WTC11 (cell line): ENCODE measurements at regions not wholly inside any gene's neighbourhood (a gene's known extent, or its start where the extent isn't known, plus 50 kb on each side); places are given as distances from the start of the nearest gene placed in this dataset.

Source experiments
- ESRRA ChIP-seq: sonication (generic); formaldehyde crosslinking; IDR thresholded peaks from 2 replicates; pipeline ENCODE4 v1.8.1; 2022; ENCODE audit warnings: mild to moderate bottlenecking, missing genetic modification reagents, borderline replicate concordance
- FOXJ3 ChIP-seq: sonication (generic); formaldehyde crosslinking; IDR thresholded peaks from 2 replicates; pipeline ENCODE4 v1.9.0; 2021; ENCODE audit warnings: missing genetic modification reagents, mild to moderate bottlenecking, borderline replicate concordance
- KAT7 ChIP-seq: sonication (generic); formaldehyde crosslinking; IDR thresholded peaks from 2 replicates; pipeline ENCODE4 v1.8.1; 2023; ENCODE audit warnings: missing genetic modification reagents, mild to moderate bottlenecking, borderline replicate concordance
- SMAD4 ChIP-seq: sonication (generic); formaldehyde crosslinking; IDR thresholded peaks from 2 replicates; pipeline ENCODE4 v1.8.0; 2022; ENCODE audit warnings: mild to moderate bottlenecking, missing genetic modification reagents
- TP53 ChIP-seq: sonication (generic); formaldehyde crosslinking; IDR thresholded peaks from 2 replicates; pipeline ENCODE4 v1.8.1; 2023; ENCODE audit warnings: mild to moderate bottlenecking, missing genetic modification reagents
- ZNF263 ChIP-seq: sonication (generic); formaldehyde crosslinking; IDR thresholded peaks from 2 replicates; pipeline ENCODE4 v1.8.1; 2022; ENCODE audit warnings: low read depth, mild to moderate bottlenecking, moderate library complexity, missing genetic modification reagents
- ZNF317 ChIP-seq: sonication (generic); formaldehyde crosslinking; IDR thresholded peaks from 2 replicates; pipeline ENCODE4 v1.8.1; 2023; ENCODE audit warnings: low read depth, mild to moderate bottlenecking, moderate library complexity, missing genetic modification reagents, borderline replicate concordance
- TF ChIP-seq, protein P1 (sequence below): sonication (generic); formaldehyde crosslinking; IDR thresholded peaks from 2 replicates; pipeline ENCODE4 v1.8.1; 2023; ENCODE audit warnings: mild to moderate bottlenecking, missing genetic modification reagents, borderline replicate concordance
- TF ChIP-seq, protein P2 (sequence below): fragments of 200-600 bp; IDR thresholded peaks from 2 replicates; pipeline ENCODE4 v1.8.0; 2022; ENCODE audit warnings: antibody characterized with exemption
- TF ChIP-seq, protein P3 (sequence below): sonication (generic); formaldehyde crosslinking; IDR thresholded peaks from 2 replicates; pipeline ENCODE4 v1.8.0; 2023; ENCODE audit warnings: missing genetic modification reagents
- TF ChIP-seq, protein P4 (sequence below): sonication (generic); formaldehyde crosslinking; IDR thresholded peaks from 2 replicates; pipeline ENCODE4 v1.8.1; 2022; ENCODE audit warnings: low read depth, mild to moderate bottlenecking, moderate library complexity, missing genetic modification reagents, borderline replicate concordance
- TF ChIP-seq, protein P5 (sequence below): sonication (generic); formaldehyde crosslinking; IDR thresholded peaks from 2 replicates; pipeline ENCODE4 v1.8.0; 2023; ENCODE audit warnings: mild to moderate bottlenecking, missing genetic modification reagents
- TF ChIP-seq, protein P6 (sequence below): sonication (generic); formaldehyde crosslinking; conservative IDR thresholded peaks from 2 replicates; pipeline ENCODE4 v1.8.1; 2022; ENCODE audit warnings: mild to moderate bottlenecking, missing genetic modification reagents
- TF ChIP-seq, protein P7 (sequence below): sonication (generic); formaldehyde crosslinking; IDR thresholded peaks from 2 replicates; pipeline ENCODE4 v1.8.0; 2022; ENCODE audit warnings: mild to moderate bottlenecking, missing genetic modification reagents

DNA sequence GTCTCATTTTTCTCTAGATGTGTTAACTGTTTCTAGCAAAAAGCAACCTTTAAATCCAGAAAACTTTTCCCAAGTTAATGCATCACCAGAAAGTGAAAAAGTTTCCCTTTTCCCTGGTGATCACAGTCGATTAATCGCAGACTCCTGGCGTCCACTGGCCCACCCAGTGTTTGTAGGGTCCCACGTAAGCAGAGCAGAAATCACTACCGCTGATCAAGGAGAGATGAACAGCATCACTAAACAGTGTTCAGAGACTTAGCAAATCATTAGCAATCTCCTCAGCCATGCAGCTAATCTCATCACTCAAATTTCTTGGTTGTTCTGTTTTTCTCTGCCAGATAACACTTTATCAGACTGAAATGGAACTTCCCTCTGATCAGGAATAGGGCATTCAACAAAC lies 184.2 kb downstream of the EFNB2 start:
- TF ChIP-seq ZNF317 (CRISPR knock-in tag) (no peak), SMAD4 (CRISPR knock-in tag) (no peak), KAT7 (CRISPR knock-in tag) (no peak), FOXJ3 (no peak), TP53 (CRISPR knock-in tag) (no peak), ZNF263 (CRISPR knock-in tag) (no peak), ESRRA (no peak)
- TF ChIP-seq, protein P1, sequence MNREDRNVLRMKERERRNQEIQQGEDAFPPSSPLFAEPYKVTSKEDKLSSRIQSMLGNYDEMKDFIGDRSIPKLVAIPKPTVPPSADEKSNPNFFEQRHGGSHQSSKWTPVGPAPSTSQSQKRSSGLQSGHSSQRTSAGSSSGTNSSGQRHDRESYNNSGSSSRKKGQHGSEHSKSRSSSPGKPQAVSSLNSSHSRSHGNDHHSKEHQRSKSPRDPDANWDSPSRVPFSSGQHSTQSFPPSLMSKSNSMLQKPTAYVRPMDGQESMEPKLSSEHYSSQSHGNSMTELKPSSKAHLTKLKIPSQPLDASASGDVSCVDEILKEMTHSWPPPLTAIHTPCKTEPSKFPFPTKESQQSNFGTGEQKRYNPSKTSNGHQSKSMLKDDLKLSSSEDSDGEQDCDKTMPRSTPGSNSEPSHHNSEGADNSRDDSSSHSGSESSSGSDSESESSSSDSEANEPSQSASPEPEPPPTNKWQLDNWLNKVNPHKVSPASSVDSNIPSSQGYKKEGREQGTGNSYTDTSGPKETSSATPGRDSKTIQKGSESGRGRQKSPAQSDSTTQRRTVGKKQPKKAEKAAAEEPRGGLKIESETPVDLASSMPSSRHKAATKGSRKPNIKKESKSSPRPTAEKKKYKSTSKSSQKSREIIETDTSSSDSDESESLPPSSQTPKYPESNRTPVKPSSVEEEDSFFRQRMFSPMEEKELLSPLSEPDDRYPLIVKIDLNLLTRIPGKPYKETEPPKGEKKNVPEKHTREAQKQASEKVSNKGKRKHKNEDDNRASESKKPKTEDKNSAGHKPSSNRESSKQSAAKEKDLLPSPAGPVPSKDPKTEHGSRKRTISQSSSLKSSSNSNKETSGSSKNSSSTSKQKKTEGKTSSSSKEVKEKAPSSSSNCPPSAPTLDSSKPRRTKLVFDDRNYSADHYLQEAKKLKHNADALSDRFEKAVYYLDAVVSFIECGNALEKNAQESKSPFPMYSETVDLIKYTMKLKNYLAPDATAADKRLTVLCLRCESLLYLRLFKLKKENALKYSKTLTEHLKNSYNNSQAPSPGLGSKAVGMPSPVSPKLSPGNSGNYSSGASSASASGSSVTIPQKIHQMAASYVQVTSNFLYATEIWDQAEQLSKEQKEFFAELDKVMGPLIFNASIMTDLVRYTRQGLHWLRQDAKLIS = no peak
- TF ChIP-seq, protein P2, sequence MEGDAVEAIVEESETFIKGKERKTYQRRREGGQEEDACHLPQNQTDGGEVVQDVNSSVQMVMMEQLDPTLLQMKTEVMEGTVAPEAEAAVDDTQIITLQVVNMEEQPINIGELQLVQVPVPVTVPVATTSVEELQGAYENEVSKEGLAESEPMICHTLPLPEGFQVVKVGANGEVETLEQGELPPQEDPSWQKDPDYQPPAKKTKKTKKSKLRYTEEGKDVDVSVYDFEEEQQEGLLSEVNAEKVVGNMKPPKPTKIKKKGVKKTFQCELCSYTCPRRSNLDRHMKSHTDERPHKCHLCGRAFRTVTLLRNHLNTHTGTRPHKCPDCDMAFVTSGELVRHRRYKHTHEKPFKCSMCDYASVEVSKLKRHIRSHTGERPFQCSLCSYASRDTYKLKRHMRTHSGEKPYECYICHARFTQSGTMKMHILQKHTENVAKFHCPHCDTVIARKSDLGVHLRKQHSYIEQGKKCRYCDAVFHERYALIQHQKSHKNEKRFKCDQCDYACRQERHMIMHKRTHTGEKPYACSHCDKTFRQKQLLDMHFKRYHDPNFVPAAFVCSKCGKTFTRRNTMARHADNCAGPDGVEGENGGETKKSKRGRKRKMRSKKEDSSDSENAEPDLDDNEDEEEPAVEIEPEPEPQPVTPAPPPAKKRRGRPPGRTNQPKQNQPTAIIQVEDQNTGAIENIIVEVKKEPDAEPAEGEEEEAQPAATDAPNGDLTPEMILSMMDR = no peak
- TF ChIP-seq, protein P3, sequence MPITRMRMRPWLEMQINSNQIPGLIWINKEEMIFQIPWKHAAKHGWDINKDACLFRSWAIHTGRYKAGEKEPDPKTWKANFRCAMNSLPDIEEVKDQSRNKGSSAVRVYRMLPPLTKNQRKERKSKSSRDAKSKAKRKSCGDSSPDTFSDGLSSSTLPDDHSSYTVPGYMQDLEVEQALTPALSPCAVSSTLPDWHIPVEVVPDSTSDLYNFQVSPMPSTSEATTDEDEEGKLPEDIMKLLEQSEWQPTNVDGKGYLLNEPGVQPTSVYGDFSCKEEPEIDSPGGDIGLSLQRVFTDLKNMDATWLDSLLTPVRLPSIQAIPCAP = no peak
- TF ChIP-seq, protein P4, sequence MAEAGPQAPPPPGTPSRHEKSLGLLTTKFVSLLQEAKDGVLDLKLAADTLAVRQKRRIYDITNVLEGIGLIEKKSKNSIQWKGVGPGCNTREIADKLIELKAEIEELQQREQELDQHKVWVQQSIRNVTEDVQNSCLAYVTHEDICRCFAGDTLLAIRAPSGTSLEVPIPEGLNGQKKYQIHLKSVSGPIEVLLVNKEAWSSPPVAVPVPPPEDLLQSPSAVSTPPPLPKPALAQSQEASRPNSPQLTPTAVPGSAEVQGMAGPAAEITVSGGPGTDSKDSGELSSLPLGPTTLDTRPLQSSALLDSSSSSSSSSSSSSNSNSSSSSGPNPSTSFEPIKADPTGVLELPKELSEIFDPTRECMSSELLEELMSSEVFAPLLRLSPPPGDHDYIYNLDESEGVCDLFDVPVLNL (CRISPR knock-in tag) = no peak
- TF ChIP-seq, protein P5, sequence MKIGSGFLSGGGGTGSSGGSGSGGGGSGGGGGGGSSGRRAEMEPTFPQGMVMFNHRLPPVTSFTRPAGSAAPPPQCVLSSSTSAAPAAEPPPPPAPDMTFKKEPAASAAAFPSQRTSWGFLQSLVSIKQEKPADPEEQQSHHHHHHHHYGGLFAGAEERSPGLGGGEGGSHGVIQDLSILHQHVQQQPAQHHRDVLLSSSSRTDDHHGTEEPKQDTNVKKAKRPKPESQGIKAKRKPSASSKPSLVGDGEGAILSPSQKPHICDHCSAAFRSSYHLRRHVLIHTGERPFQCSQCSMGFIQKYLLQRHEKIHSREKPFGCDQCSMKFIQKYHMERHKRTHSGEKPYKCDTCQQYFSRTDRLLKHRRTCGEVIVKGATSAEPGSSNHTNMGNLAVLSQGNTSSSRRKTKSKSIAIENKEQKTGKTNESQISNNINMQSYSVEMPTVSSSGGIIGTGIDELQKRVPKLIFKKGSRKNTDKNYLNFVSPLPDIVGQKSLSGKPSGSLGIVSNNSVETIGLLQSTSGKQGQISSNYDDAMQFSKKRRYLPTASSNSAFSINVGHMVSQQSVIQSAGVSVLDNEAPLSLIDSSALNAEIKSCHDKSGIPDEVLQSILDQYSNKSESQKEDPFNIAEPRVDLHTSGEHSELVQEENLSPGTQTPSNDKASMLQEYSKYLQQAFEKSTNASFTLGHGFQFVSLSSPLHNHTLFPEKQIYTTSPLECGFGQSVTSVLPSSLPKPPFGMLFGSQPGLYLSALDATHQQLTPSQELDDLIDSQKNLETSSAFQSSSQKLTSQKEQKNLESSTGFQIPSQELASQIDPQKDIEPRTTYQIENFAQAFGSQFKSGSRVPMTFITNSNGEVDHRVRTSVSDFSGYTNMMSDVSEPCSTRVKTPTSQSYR (CRISPR knock-in tag) = no peak
- TF ChIP-seq, protein P6, sequence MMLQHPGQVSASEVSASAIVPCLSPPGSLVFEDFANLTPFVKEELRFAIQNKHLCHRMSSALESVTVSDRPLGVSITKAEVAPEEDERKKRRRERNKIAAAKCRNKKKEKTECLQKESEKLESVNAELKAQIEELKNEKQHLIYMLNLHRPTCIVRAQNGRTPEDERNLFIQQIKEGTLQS (CRISPR knock-in tag) = no peak
- TF ChIP-seq, protein P7, sequence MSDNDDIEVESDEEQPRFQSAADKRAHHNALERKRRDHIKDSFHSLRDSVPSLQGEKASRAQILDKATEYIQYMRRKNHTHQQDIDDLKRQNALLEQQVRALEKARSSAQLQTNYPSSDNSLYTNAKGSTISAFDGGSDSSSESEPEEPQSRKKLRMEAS (CRISPR knock-in tag) = no peak
